GM10248 (cell line): ENCODE measurements at regions not wholly inside any gene's neighbourhood (a gene's known extent, or its start where the extent isn't known, plus 50 kb on each side); places are given as distances from the start of the nearest gene placed in this dataset.
"Not testable (repeated sequence)": the region's sequence is repeated elsewhere in the genome, so short reads cannot be mapped to it uniquely, and the experiment has no call there.

ENCODE experiments used
- CTCF ChIA-PET: fragments of 300-600 bp; sonication (Branson Sonifier 250); formaldehyde crosslinking; extraction: SDS; loops from one replicate; lab custom pipeline; 2021; ENCODE audit warnings: antibody characterized with exemption; lab: Yijun Ruan, JAX
- POLR2A ChIA-PET: fragments of 350-650 bp; sonication (Branson Sonifier 250); formaldehyde crosslinking; extraction: SDS; loops from one replicate; lab custom pipeline; 2020; ENCODE audit warnings: antibody characterized with exemption; lab: Yijun Ruan, JAX
- DNase-seq: peaks from one replicate; pipeline ENCODE4 v3.0.0; 2012; ENCODE audit errors: extremely low spot score
- TF ChIP-seq, protein P1 (sequence below): IDR thresholded peaks from 2 replicates; pipeline ENCODE4 v1.5.1; 2012; ENCODE audit warnings: mild to moderate bottlenecking, low read depth; ENCODE audit errors: extremely low read depth, missing control alignments, control extremely low read depth

DNA sequence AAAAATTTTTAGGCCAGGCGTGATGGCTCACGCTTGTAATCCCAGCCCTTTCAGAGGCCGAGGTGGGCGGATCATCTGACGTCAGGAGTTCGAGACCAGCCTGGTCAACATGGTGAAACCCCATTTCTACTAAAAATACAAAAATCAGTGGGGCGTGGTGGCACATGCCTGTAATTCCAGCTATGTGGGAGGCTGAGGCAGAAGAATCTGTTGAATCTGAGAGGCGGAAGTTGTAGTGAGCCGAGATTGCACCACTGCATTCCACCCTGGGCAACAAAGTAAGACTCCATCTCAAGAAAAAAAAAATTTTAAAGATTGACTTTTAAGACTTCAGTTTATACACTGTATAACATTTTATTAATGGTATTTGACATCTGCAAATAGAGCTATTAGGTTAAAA lies 60.1 kb upstream of the GNAQ start:
- ChIA-PET CTCF (no interaction called here), POLR2A (no interaction called here)
- no peak for DNase-seq
- TF ChIP-seq, protein P1, sequence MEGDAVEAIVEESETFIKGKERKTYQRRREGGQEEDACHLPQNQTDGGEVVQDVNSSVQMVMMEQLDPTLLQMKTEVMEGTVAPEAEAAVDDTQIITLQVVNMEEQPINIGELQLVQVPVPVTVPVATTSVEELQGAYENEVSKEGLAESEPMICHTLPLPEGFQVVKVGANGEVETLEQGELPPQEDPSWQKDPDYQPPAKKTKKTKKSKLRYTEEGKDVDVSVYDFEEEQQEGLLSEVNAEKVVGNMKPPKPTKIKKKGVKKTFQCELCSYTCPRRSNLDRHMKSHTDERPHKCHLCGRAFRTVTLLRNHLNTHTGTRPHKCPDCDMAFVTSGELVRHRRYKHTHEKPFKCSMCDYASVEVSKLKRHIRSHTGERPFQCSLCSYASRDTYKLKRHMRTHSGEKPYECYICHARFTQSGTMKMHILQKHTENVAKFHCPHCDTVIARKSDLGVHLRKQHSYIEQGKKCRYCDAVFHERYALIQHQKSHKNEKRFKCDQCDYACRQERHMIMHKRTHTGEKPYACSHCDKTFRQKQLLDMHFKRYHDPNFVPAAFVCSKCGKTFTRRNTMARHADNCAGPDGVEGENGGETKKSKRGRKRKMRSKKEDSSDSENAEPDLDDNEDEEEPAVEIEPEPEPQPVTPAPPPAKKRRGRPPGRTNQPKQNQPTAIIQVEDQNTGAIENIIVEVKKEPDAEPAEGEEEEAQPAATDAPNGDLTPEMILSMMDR = no peak

DNA sequence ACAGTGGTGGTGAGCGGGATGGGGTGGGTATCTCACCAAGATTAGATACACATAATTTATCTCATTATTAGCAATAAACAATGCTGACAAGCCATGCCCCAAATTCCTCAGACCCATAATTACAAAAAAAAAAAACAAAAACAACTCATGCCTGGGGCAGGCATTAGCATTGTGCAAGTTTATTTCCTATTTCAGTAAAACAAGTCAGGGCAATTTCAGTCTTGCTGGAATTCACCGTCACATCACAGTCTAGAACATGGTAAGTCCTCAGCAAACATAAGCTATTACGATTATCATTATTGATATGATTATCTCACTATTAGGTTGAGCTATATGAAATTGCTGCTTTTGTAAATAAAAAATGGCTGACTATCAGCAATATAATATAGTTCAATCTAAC lies 57.5 kb upstream of the GNAQ start:
- CTCF ChIA-PET = interaction anchor here (1.0 kb wide), 1 partner anchor 13 kb away, joined by 3 read pairs; no protein-coding TSS in a partner anchor
- no peak for DNase-seq
- TF ChIP-seq, protein P1 = no peak
- POLR2A ChIA-PET = no interaction called here

DNA sequence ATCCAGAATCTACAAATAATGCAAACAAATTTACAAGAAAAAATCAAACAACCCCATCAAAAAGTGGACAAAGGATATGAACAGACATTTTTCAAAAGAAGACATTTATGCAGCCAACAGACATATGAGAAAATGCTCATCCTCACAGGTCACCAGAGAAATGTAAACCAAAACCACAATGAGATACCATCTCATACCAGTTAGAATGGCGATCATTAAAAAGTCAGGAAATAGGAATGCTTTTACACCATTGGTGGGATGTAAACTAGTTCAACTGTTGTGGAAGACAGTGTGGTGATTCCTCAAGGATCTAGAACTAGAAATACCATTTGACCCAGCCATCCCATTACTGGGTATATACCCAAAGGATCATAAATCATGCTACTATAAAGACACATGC lies 56.6 kb upstream of the GNAQ start:
- POLR2A ChIA-PET, DNase-seq, CTCF ChIA-PET: not testable (repeated sequence)
